Astrocyte (in vitro differentiated cells and primary cell): ENCODE measurements at regions not wholly inside any gene's neighbourhood (a gene's known extent, or its start where the extent isn't known, plus 50 kb on each side); places are given as distances from the start of the nearest gene placed in this dataset.
A peak's percentile ranks its signal among the peaks of the same experiment; 100 is the strongest.
"Not testable (repeated sequence)": the region's sequence is repeated elsewhere in the genome, so short reads cannot be mapped to it uniquely, and the experiment has no call there.

Experiments
- DNase-seq: peaks from one replicate; pipeline ENCODE4 v3.0.0-alpha.2; 2010; ENCODE audit warnings: low read depth
- FAIRE-seq: peaks from 2 replicates; lab custom pipeline; 2011; peaks lifted over from hg19 to GRCh38; lab: Jason Lieb, UNC
- H2AFZ ChIP-seq: 2 replicates; pipeline ENCODE4 v1.6.0; 2012; ENCODE audit warnings: low read depth, low read length, inconsistent platforms
- H3K27ac ChIP-seq: 2 replicates; pipeline ENCODE4 v1.5.1; 2011; ENCODE audit warnings: low read depth, low read length, inconsistent platforms
- H3K27me3 ChIP-seq: 2 replicates; pipeline ENCODE4 v1.6.0; 2011; ENCODE audit warnings: low read length, inconsistent platforms; ENCODE audit not compliant: insufficient read depth
- H3K36me3 ChIP-seq: 2 replicates; pipeline ENCODE4 v1.5.1; 2011; ENCODE audit warnings: low read length, inconsistent platforms; ENCODE audit not compliant: insufficient read depth
- H3K4me1 ChIP-seq: 2 replicates; pipeline ENCODE4 v1.5.1; 2011; ENCODE audit warnings: low read length, inconsistent platforms; ENCODE audit not compliant: insufficient read depth
- H3K4me2 ChIP-seq: 2 replicates; pipeline ENCODE4 v1.6.0; 2012; ENCODE audit warnings: low read length, inconsistent platforms
- H3K4me3 ChIP-seq: 2 replicates; pipeline ENCODE4 v1.5.1; 2011; ENCODE audit warnings: low read depth, mild to moderate bottlenecking, low read length, inconsistent platforms; ENCODE audit not compliant: insufficient read depth
- H3K79me2 ChIP-seq: 2 replicates; pipeline ENCODE4 v1.6.0; 2012; ENCODE audit warnings: mild to moderate bottlenecking, low read length, inconsistent platforms; ENCODE audit not compliant: insufficient read depth
- H3K9ac ChIP-seq: 2 replicates; pipeline ENCODE4 v1.6.0; 2012; ENCODE audit warnings: mild to moderate bottlenecking, low read length, inconsistent platforms
- H3K9me3 ChIP-seq: 2 replicates; pipeline ENCODE4 v1.5.1; 2012; ENCODE audit warnings: low read depth, mild to moderate bottlenecking, low read length, inconsistent platforms; ENCODE audit not compliant: insufficient read depth
- H4K20me1 ChIP-seq: 2 replicates; pipeline ENCODE4 v1.6.0; 2012; ENCODE audit warnings: low read length, inconsistent platforms; ENCODE audit not compliant: insufficient read depth
- H3K27ac Mint-ChIP-seq: one replicate; pipeline ENCODE4 v1.8.0; 2021; ENCODE audit warnings: mild to moderate bottlenecking, mixed read lengths; ENCODE audit not compliant: unreplicated experiment
- H3K27me3 Mint-ChIP-seq: one replicate; pipeline ENCODE4 v1.8.0; 2021; ENCODE audit warnings: low read depth, mixed read lengths; ENCODE audit not compliant: unreplicated experiment
- H3K36me3 Mint-ChIP-seq: one replicate; pipeline ENCODE4 v1.8.0; 2021; ENCODE audit warnings: low read depth, mixed read lengths; ENCODE audit not compliant: unreplicated experiment
- H3K4me1 Mint-ChIP-seq: one replicate; pipeline ENCODE4 v1.8.0; 2021; ENCODE audit warnings: low read depth, mixed read lengths; ENCODE audit not compliant: unreplicated experiment
- H3K4me3 Mint-ChIP-seq: one replicate; pipeline ENCODE4 v1.8.0; 2021; ENCODE audit warnings: mild to moderate bottlenecking, moderate library complexity, mixed read lengths; ENCODE audit not compliant: unreplicated experiment
- H3K9me3 Mint-ChIP-seq: one replicate; pipeline ENCODE4 v1.8.0; 2021; ENCODE audit warnings: mild to moderate bottlenecking, mixed read lengths; ENCODE audit not compliant: unreplicated experiment
- CTCF ChIP-seq: IDR thresholded peaks from 2 replicates; pipeline ENCODE4 v1.5.1; 2011; ENCODE audit warnings: low read depth, mild to moderate bottlenecking, inconsistent platforms, low read length, moderate library complexity; ENCODE audit not compliant: insufficient read depth
- EZH2 ChIP-seq: IDR thresholded peaks from 2 replicates; pipeline ENCODE4 v1.6.1; 2012; ENCODE audit warnings: mild to moderate bottlenecking, low read length, inconsistent platforms; ENCODE audit not compliant: insufficient read depth

- H2AFZ ChIP-seq, result peak overlapping the region; percentile 38
- H3K79me2 ChIP-seq, result no peaks in the 10 kb centered on the region
- no peaks in the 10 kb centered on the region for H3K4me1 ChIP-seq
- peaks cover 14% of the 10 kb centered on the region for H3K9me3 ChIP-seq
- H3K4me1 Mint-ChIP-seq, result peaks cover 1% of the 10 kb centered on the region
- TF ChIP-seq EZH2, result no peak
- TF ChIP-seq CTCF, result peak; percentile 97
- no peaks in the 10 kb centered on the region for H3K27me3 ChIP-seq
- H3K27ac ChIP-seq, result no peak overlapping the region
- FAIRE-seq (peak; percentile 45), DNase-seq (peak; percentile 56)
- H3K4me3 Mint-ChIP-seq, result peak overlapping the region; percentile 23
- H4K20me1 ChIP-seq, result no peaks in the 10 kb centered on the region
- peaks cover 22% of the 10 kb centered on the region for H3K9me3 Mint-ChIP-seq
- H3K36me3 Mint-ChIP-seq, result peaks cover 5% of the 10 kb centered on the region
- no peak overlapping the region for H3K4me3 ChIP-seq
- H3K27ac Mint-ChIP-seq, result peak overlapping the region; percentile 59
- no peaks in the 10 kb centered on the region for H3K36me3 ChIP-seq
- no peak overlapping the region for H3K4me2 ChIP-seq
- no peak overlapping the region for H3K9ac ChIP-seq
- H3K27me3 Mint-ChIP-seq, result no peaks in the 10 kb centered on the region
Observed at GRCh38 chr18:57881818-57882413, 78.8 kb upstream of the ATP8B1 start.

- H3K27ac ChIP-seq, H3K79me2 ChIP-seq, H3K27me3 ChIP-seq, H3K36me3 Mint-ChIP-seq, H3K4me1 Mint-ChIP-seq, H3K4me2 ChIP-seq, H3K9ac ChIP-seq, H4K20me1 ChIP-seq, H3K4me1 ChIP-seq, FAIRE-seq, H3K27me3 Mint-ChIP-seq, H3K4me3 ChIP-seq, H3K36me3 ChIP-seq, DNase-seq, H3K27ac Mint-ChIP-seq, H2AFZ ChIP-seq, H3K4me3 Mint-ChIP-seq: not testable (repeated sequence)
- peaks cover 14% of the 10 kb centered on the region for H3K9me3 ChIP-seq
- peaks cover 25% of the 10 kb centered on the region for H3K9me3 Mint-ChIP-seq
Observed at GRCh38 chr18:57879924-57880323, 76.8 kb upstream of the ATP8B1 start.

- Histone ChIP-seq H2AFZ (no peak overlapping the region), H3K4me1 (no peaks in the 10 kb centered on the region), H3K36me3 (no peaks in the 10 kb centered on the region), H3K4me2 (no peak overlapping the region), H4K20me1 (no peaks in the 10 kb centered on the region), H3K4me3 (no peak overlapping the region), H3K79me2 (no peaks in the 10 kb centered on the region), H3K9ac (no peak overlapping the region), H3K27ac (no peak overlapping the region), H3K9me3 (no peaks in the 10 kb centered on the region), H3K27me3 (no peaks in the 10 kb centered on the region)
- H3K27me3 Mint-ChIP-seq, result peaks cover 3% of the 10 kb centered on the region
- no peak overlapping the region for H3K4me3 Mint-ChIP-seq
- H3K9me3 Mint-ChIP-seq, result peaks cover 12% of the 10 kb centered on the region
- TF ChIP-seq EZH2 (no peak), CTCF (no peak)
- no peak for FAIRE-seq
- no peaks in the 10 kb centered on the region for H3K36me3 Mint-ChIP-seq
- H3K27ac Mint-ChIP-seq, result no peak overlapping the region
- H3K4me1 Mint-ChIP-seq, result no peaks in the 10 kb centered on the region
- DNase-seq, result no peak
Observed at GRCh38 chr18:57869221-57869620, 66.1 kb upstream of the ATP8B1 start.
